HS-27A (cell line): ENCODE measurements at regions not wholly inside any gene's neighbourhood (a gene's known extent, or its start where the extent isn't known, plus 50 kb on each side); places are given as distances from the start of the nearest gene placed in this dataset.
"Not testable (repeated sequence)": the region's sequence is repeated elsewhere in the genome, so short reads cannot be mapped to it uniquely, and the experiment has no call there.

Source experiments
- DNase-seq: peaks from one replicate; pipeline ENCODE4 v3.0.0-alpha.2; 2012; ENCODE audit warnings: low read depth, missing footprints

DNA sequence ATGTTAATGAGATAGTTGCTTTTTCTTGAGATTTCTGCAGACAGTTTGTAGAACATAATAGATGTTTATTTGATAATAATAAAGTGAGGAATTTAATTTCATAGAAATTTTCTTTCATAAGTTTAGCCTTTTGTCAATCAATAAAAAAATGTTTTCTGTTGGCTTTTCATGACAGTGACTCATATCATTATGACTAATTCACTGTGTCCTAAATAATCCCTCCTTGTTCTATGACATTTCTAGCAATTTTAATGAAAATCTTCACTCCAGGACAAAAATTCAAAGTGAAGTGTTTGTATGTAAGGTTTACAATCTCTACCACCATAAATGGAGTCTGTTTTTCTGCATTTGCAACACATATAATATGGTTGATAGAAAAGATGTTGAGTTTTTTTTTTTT lies 109.9 kb downstream of the UTRN start:
- DNase-seq, result no peak

DNA sequence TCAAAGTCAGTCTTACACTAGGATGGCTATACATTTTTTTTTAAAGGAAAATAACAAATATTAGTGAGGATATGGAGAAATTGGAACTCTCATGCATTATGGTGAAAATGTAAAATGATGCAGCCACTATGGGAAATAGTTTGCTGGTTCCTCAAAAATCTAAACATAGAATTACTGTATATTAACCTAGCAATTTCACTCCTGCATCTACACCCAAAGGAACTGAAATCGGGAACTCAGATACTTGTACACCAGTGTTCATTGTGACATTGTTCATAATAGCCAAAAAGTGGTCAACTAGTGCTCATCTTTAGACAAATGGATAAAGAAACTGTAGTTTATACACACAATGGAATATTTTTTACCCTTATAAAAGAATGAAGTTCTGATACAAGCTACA lies 110.7 kb downstream of the UTRN start:
- DNase-seq, result no peak

GRCh38 chr6:144397141-144397540 lies 112.0 kb downstream of the UTRN start:
- DNase-seq, result no peak

GRCh38 chr6:144400321-144400720 lies 115.2 kb downstream of the UTRN start:
- no peak for DNase-seq

GRCh38 chr6:144401736-144402733 lies 116.9 kb downstream of the UTRN start:
- DNase-seq, result no peak

- no peak for DNase-seq
Observed at GRCh38 chr6:144402750-144403149, 117.6 kb downstream of the UTRN start.

DNA sequence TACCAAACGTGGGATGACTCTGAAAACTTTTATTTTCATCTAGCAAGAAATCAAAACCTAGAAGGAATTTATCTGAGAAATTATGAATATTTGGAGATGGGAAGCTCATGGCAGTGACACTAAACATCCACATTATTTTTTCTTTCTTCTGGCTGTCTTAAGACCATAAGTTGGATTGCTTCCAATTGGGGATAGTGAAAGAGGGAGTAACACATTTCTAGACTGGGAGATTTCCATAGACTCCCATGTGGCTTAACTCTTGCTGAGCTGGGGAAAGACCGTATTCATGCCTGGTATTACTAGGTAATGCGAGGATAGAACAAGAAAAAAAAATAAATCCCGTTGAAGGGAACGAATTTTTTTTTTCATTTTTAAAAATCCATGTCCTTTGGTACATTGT lies 120.0 kb downstream of the UTRN start:
- DNase-seq, result no peak

DNA sequence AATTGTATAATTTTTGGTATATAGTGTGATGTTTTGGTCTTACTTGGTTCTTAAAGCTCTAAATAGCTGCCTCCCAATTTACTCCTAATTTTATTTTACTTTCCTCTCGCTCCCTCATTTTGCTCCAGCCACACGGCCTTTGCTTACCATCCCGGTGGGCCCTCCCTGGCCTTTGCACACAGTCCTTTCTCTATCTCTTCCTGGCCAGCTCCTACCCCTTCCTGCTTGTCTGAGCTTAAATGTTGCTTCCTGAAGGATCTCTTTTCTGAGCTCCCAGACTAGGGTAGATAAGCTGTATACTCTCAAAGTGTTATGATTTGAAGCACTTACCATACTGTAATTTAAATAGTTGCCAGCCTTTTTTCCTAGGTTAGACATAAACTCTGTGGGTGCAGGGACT lies 121.7 kb downstream of the UTRN start:
- no peak for DNase-seq

DNA sequence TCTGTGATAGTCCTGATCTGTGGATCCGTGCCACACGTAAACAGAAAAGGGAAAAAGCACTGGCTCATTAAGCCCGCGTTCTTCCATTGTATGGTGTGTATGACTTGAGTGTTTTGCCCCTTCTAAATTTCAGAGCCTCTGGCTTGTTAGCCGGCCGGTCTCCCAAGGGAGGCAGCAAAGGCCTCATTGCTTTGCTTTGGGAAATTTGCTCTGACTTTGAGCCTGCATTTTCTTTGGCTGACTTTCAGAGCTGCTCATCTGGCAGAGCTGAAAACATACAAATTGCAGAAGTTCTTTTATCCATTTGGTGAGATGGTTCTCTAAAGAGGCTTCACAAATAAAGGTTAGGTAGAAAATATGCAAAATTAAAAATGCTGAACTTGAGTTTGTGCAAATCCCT lies 123.0 kb downstream of the UTRN start:
- DNase-seq, result no peak

DNA sequence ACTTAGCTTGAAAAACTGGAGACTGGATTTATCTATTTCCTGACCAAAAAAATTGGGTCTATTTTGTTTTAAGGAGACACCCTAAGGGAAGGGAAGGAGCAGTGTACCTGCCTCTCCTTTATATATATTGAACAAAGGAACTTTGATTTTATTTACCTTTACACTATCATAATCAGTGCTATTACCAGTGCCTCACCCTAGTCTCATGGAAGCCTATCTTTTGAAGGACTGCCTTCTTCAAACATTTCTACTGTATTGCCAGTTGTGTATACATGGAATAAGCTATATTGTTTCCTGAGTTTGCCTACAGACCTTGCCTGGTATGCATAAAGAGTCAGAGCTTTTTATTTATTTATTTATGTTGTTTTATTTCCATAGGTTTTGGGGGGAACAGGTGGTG lies 124.9 kb downstream of the UTRN start:
- DNase-seq, result no peak

DNA sequence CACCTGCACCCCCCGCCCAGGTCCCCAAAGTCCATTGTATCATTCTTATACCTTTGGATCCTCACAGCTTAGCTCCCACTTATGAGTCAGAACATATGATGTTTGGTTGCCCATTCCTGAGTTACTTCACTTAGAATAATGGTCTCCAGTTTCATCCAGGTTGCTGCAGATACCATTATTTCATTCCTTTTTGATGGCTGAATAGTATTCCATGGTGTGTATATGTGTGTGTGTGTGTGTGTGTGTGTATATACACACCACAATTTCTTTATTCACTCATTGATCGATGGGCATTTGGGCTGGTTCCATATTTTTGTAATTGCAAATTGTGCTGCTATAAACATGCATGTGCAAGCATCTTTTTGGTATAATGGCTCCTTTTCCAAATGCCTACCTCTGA lies 125.4 kb downstream of the UTRN start:
- DNase-seq, result not testable (repeated sequence)

DNA sequence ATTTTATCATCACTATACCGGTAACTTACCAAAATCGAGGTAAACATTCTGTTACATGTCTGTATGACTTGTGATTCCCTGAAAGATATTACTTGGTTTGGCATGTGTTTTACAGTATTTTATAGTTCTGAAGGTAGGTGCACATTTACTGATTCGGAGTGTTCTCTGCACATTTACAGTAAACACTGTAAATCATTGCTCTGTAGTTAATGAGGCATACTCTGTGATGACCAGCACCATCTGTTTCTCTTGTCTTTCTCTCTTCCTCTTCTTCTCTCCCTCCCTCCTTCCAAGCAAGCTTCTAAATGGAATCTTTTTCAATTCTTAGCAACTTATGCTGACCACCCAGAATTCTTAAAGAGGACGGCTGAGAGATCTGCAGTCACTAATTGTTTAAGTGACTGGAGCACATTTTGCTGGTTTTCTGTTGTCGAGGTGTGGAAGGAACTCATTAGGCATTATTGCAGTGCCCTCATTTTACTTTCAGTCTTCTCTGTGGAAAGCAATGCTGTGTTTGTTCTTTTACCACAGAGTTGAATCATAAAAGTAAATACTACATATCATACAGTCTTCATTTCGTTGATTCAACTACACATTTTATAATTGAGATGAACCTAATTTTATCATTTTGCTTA lies 126.5 kb downstream of the UTRN start:
- no peak for DNase-seq

DNA sequence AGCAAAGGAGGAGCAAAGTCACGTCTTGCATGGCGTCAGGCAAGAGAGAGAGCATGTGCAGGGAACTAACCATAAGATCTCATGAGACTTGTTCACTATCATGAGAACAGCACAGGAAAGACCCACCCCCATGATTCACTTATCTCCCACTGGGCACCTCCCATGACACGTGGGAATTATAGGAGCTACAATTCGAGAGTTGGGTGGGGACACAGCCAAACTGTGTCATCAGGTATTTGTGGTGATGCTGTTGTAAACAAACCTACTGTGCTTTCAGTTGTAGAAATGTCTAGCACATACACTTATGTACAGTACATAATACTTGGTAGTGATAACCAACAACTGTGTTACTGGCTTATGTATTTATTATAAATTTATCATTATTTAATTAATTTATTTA lies 128.3 kb downstream of the UTRN start:
- no peak for DNase-seq

- DNase-seq, result no peak
Observed at GRCh38 chr6:144415014-144415413, 129.9 kb downstream of the UTRN start.

DNA sequence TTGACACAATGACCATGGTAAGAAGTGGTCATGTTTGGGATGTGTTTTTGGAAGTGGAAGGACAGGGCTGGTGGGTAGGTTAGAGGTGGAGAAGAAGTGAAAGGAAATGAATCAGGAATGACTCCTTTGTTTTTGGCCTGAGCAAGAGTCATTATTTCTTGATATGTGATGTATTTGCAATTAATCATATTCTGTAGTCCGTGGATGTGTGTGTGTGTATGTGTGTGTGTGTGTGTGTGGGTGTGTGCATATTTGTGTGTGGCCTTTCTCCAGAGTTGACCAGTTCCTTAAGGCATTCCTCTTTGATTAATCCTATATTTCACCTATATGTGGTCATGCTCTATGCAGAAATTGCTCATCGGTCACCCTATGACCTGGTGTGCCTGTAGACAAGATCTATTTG lies 130.7 kb downstream of the UTRN start:
- peak; percentile 47 for DNase-seq

DNA sequence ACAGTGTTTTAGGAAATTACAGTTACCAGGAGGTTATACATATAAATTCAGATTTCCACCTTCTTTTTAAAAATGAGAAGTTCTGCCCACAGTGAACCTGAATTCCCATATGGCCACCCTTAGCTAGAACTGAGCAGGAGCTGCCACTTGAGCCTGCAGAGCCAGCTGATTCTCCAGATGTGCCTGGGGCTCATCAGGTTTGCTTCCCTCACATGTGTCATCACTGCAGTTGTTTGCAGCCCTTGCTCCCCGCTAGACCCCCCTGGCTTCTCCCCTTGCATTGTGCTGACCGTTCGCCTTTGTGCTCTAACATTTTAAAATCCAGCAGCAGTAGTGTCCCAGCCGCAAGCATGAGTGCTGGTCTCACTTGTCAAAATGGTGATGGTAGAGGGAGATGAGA lies 131.1 kb downstream of the UTRN start:
- no peak for DNase-seq

GRCh38 chr6:144416773-144417172 lies 131.6 kb downstream of the UTRN start:
- no peak for DNase-seq

GRCh38 chr6:144417681-144418080 lies 132.5 kb downstream of the UTRN start:
- no peak for DNase-seq

- no peak for DNase-seq
Observed at GRCh38 chr6:144418959-144419545, 133.9 kb downstream of the UTRN start.

- no peak for DNase-seq
Observed at GRCh38 chr6:144423167-144423566, 138.0 kb downstream of the UTRN start.

DNA sequence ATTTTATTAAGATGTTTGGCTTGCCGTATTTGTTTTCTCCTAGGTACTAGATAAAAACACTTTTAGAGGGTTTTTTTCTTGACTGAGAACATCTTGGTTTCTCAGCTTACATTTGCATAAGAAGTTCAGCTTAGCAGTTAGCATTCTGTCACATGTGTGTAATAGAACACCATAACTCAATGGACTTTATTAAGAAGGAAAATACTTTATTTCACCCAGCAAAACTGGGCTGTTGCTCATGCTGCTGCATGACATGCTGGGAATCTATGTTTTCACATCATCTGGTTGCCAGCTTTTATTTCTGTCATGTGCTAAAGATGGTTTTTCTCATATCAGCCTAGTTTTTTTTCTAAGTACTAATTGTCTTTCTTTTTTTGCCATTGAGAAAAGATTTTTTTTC lies 144.6 kb downstream of the UTRN start:
- no peak for DNase-seq

DNA sequence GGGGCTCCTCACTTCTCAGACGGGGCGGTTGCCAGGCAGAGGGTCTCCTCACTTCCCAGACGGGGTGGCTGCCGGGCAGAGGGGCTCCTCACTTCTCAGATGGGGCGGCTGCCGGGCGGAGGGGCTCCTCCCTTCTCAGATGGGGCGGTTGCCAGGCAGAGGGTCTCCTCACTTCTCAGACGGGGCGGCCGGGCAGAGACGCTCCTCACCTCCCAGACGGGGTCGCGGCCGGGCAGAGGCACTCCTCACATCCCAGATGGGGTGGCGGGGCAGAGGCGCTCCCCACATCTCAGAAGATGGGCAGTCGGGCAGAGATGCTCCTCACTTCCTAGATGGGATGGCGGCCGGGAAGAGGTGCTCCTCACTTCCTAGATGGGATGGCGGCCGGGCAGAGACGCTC lies 148.3 kb downstream of the UTRN start:
- not testable (repeated sequence) for DNase-seq
